NCI-H345 treated with DMSO at 0.1 percent for 48 hours (cell line): ENCODE measurements at regions not wholly inside any gene's neighbourhood (a gene's known extent, or its start where the extent isn't known, plus 50 kb on each side); places are given as distances from the start of the nearest gene placed in this dataset.

ENCODE experiments used
- DNase-seq: peaks from one replicate; lab custom pipeline; 2025; ENCODE audit not compliant: unreplicated experiment; lab: John Stamatoyannopoulos, UW

- no peak for DNase-seq
Measured at GRCh38 chr18:38010037-38010436, 444.4 kb upstream of the CELF4 start.

DNA sequence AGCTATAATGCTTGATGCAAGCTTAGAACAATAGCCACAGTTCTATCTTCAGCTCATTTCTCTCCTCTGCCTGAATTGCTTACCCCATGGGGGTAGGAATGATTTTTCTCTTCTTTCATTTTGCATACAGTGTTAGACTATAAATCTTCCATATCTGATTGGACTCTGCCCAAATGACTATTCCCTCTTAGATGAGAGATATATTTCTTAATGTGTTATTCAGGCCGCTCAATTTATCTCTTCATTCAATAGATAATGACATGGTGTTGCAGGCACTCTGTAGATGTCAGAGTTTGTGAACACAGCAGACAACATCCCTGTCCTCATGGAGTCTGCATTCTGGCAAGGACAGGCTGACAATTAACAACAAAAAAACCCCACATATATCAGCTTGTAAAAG is 443.7 kb upstream of the CELF4 start:
- DNase-seq: no peak

DNA sequence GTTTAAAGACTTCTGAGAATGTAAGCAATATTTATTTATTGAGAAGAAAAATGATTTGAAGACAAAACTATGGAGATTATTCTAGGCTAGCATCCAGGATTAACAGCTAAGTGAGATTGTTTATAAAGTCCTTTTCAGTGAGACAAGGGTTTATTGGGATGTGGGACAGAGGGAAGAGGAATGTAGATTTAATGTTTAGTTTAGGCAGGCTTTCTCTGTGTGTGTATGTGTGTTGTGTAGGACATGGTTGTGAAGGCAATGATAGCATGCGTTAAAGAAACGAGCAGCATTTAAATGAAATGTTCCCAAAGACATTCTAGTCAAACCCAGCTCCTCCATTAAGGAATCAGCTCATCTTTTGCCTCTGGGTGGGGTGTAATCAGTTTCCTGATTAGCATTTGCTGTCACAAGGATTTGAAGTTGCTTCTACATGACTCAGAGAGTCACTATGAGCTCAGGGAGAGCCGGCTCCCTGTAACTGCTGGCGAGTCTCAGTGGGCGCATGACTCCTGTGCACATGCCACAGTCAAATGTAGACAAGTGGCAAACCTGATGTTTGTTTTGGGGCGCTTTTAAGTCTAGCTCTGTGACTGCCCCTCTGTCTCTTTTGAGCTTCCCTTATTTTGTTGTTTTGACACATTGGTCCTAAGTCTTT is 442.2 kb upstream of the CELF4 start:
- DNase-seq: no peak

GRCh38 chr18:38007026-38007425 is 441.4 kb upstream of the CELF4 start:
- DNase-seq: no peak

GRCh38 chr18:38006541-38006940 is 440.9 kb upstream of the CELF4 start:
- DNase-seq: no peak

DNA sequence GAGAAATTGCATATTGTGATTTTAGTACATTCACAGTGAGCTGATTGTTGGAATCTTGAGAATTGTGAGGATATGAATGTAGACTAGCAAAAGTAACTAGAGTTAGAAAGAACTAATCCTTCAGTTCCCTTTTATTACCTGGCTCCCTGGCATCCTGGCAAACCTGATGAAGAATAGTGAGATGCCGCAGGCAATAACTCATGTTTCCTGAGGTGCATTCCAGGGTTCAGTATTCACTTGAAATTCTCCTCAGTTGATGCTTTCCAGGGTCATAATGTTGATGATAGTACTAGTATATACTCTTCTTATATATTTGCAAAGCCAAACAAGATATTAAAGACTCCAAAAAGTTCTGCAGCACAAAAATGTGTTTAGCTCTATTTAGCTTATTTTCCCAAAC is 432.1 kb upstream of the CELF4 start:
- no peak for DNase-seq

DNA sequence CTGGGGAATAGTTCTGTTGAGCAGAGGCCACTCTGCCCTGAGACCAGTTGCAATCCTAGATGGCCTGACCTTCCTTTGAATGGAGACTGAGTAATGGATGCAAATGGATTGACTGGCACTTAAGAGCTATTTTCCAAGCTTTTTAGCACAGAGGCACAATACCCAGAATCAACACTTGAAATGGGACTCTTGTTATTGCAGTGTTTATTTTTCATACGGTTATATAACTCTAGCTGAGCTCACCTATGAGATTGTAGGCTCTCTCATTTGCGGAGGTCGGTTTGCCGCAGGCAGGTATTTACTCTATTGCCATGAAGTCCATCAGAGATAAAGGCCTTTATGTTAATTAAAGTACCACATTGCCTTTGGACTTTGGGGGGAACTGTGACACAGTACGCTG is 422.3 kb upstream of the CELF4 start:
- DNase-seq: peak; percentile 98

DNA sequence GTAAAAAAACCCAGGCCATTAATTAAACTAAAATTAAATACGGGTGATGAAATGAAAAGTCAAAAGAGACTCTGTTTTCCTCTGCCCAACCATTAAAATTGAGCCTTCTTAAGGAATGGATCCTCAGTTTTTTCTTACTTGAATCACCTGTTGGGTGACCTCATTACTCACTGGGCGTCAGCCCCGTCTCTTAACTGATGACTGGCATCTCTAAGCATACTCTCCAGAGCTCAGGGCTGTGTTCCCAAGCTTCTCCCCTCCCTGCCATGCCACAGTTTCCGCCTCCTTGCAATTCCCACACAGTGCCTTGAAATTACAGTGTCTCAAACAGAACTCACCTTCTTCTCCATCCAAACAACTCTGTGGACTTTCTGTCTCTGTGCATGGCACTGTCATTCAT is 421.1 kb upstream of the CELF4 start:
- no peak for DNase-seq

GRCh38 chr18:37985126-37985525 is 419.5 kb upstream of the CELF4 start:
- no peak for DNase-seq

- DNase-seq: no peak
Measured at GRCh38 chr18:37980556-37980955, 415.0 kb upstream of the CELF4 start.

GRCh38 chr18:37975446-37975845 is 409.8 kb upstream of the CELF4 start:
- DNase-seq: no peak

- no peak for DNase-seq
Measured at GRCh38 chr18:37967261-37967660, 401.7 kb upstream of the CELF4 start.

DNA sequence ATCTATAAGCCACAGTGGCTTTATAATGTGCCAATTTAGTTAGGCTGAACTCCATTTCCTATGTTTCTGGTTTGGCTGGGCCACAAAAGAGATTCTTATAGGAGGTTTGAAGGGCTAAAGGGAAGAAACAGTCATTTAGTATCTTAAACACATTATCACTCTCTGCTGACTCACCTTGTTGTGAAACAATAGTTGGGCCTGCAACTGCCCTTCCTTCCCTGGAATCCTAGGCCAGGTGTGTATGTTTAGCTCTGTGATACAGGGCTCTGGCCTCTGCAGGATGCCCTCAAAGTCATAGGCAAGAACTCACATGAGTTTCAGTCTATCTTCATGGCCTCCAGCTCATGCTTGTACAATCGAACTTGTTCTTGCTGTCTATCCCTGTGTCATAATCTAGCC is 400.0 kb upstream of the CELF4 start:
- no peak for DNase-seq

- no peak for DNase-seq
Measured at GRCh38 chr18:37964885-37965571, 399.4 kb upstream of the CELF4 start.

GRCh38 chr18:37963837-37964236 is 398.2 kb upstream of the CELF4 start:
- DNase-seq: no peak

GRCh38 chr18:37962316-37962966 is 396.8 kb upstream of the CELF4 start:
- no peak for DNase-seq

DNA sequence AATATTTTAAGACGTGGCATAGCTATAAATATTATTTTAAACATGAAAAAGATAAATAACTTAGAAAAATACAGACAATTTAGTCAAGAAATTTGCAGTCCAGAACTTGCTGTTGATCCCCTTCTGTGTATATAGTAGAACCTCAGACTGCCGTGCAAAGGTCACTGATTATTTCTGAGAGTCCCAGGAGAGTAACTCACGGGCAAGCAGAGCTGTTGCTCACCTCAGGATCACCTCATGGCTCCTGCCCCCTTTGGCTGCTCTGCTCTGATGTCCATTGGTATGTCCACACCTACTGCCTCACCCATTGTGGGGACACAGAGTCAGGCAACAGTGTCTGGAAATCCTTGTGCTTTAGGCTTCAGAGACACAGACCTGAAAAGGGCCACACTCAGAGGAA is 392.9 kb upstream of the CELF4 start:
- DNase-seq: no peak

- DNase-seq: no peak
Measured at GRCh38 chr18:37956902-37957301, 391.3 kb upstream of the CELF4 start.

GRCh38 chr18:37956020-37956419 is 390.4 kb upstream of the CELF4 start:
- peak; percentile 28 for DNase-seq

GRCh38 chr18:37955201-37955600 is 389.6 kb upstream of the CELF4 start:
- no peak for DNase-seq

DNA sequence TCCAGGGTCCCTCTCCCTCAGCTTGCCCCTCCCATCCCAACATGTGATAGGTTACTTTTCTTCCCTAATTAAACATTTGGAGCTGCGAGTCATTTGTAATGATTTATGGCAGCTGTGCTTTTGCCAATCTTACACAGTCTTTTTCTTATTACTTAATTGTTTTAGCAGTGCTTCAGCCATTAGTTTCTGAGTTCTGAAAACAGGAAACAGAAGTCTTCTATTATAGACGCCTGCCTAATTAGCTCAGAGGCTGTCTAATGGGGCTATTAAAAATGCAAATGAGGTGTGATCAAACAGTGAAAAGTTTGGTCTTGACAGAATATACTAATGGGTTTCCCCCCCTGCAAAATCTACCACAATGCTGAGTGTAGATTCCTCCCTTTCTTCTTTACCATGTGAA is 388.3 kb upstream of the CELF4 start:
- DNase-seq: no peak

- no peak for DNase-seq
Measured at GRCh38 chr18:37948471-37948870, 382.9 kb upstream of the CELF4 start.
